Mesothelial cell of epicardium (in vitro differentiated cells): ENCODE measurements at regions not wholly inside any gene's neighbourhood (a gene's known extent, or its start where the extent isn't known, plus 50 kb on each side); places are given as distances from the start of the nearest gene placed in this dataset.

Source experiments
- DNase-seq, 2 experiments: peaks; one replicate each; pipeline ENCODE4 v3.0.0; 2021; ENCODE audit warnings: low spot score in 2 of 2; ENCODE audit not compliant: unreplicated experiment in 2 of 2
- H3K27ac Mint-ChIP-seq: 2 replicates; pipeline ENCODE4 v1.8.0; 2021; ENCODE audit warnings: mixed read lengths
- H3K27me3 Mint-ChIP-seq: 2 replicates; pipeline ENCODE4 v1.8.0; 2021; ENCODE audit warnings: low read depth, mixed read lengths
- H3K36me3 Mint-ChIP-seq: 2 replicates; pipeline ENCODE4 v1.8.0; 2021; ENCODE audit warnings: mixed read lengths
- H3K4me1 Mint-ChIP-seq: 2 replicates; pipeline ENCODE4 v1.8.0; 2021; ENCODE audit warnings: mixed read lengths
- H3K4me3 Mint-ChIP-seq: 2 replicates; pipeline ENCODE4 v1.8.0; 2021; ENCODE audit warnings: mild to moderate bottlenecking, moderate library complexity, mixed read lengths
- H3K9me3 Mint-ChIP-seq: 2 replicates; pipeline ENCODE4 v1.8.0; 2021; ENCODE audit warnings: mixed read lengths
- TF ChIP-seq, protein P1 (sequence below): fragments of 200-600 bp; sonication (generic); IDR thresholded peaks from one replicate; pipeline ENCODE4 v1.5.0; 2021; ENCODE audit warnings: antibody characterized with exemption; ENCODE audit not compliant: unreplicated experiment

DNA sequence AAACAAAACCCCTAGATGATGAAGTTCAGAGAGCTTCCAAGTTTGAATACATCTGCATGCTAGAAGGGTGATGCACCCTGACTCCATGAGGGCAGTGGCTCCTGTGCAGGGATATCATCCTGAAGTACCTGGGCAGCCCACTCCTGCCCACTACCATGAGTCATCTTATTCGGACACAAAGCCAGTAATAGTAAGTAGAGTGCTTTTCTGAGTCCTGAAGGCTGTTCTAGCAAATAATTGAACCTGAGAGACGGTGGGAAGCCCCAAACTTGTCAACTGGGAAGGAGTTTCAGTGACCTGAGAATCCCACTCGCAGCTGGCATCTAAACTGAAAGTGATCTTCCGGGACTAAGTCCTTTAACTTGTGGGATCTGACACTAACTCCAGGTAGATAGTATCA is 152.9 kb upstream of the COL21A1 start:
- TF ChIP-seq, protein P1, sequence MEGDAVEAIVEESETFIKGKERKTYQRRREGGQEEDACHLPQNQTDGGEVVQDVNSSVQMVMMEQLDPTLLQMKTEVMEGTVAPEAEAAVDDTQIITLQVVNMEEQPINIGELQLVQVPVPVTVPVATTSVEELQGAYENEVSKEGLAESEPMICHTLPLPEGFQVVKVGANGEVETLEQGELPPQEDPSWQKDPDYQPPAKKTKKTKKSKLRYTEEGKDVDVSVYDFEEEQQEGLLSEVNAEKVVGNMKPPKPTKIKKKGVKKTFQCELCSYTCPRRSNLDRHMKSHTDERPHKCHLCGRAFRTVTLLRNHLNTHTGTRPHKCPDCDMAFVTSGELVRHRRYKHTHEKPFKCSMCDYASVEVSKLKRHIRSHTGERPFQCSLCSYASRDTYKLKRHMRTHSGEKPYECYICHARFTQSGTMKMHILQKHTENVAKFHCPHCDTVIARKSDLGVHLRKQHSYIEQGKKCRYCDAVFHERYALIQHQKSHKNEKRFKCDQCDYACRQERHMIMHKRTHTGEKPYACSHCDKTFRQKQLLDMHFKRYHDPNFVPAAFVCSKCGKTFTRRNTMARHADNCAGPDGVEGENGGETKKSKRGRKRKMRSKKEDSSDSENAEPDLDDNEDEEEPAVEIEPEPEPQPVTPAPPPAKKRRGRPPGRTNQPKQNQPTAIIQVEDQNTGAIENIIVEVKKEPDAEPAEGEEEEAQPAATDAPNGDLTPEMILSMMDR = no peak
- no peaks in the 10 kb centered on the region for H3K27me3 Mint-ChIP-seq
- peaks cover 31% of the 10 kb centered on the region for H3K9me3 Mint-ChIP-seq
- peaks cover 13% of the 10 kb centered on the region for H3K36me3 Mint-ChIP-seq
- no peak for DNase-seq
- no peak overlapping the region for H3K27ac Mint-ChIP-seq
- peaks cover 14% of the 10 kb centered on the region for H3K4me1 Mint-ChIP-seq
- no peak overlapping the region for H3K4me3 Mint-ChIP-seq

DNA sequence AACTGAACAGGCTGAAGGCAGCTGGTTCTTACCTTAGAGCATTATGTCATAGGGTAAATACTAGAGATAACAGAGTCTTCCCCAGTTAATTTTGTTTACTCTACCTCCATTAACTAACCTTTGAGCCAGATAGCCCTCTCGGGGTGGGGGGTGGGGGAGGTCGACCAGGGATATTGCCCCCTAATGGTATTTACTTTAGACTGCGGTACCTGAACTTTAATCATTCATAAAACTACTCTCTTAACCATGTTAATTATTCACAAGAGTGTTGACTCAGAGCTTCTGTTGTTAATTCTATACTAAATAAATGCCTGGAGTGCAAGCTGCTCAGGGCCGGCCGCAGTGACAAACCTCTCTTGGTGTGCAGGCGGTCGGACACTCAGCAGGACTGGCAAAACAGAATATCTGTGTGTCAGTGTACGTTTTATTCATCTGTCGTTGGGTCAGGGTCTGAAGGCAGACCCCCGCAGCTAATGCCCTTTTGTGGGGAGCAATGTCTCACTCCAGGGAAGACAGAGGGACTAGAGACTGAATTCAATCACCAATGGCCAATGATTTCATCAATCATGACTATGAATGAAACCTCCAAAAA is 152.4 kb upstream of the COL21A1 start:
- H3K9me3 Mint-ChIP-seq = peaks cover 31% of the 10 kb centered on the region
- peak overlapping the region; percentile 15 for H3K27ac Mint-ChIP-seq
- H3K4me3 Mint-ChIP-seq = no peak overlapping the region
- no peaks in the 10 kb centered on the region for H3K27me3 Mint-ChIP-seq
- no peak for DNase-seq
- peaks cover 13% of the 10 kb centered on the region for H3K36me3 Mint-ChIP-seq
- H3K4me1 Mint-ChIP-seq = peaks cover 14% of the 10 kb centered on the region
- TF ChIP-seq, protein P1 = no peak

DNA sequence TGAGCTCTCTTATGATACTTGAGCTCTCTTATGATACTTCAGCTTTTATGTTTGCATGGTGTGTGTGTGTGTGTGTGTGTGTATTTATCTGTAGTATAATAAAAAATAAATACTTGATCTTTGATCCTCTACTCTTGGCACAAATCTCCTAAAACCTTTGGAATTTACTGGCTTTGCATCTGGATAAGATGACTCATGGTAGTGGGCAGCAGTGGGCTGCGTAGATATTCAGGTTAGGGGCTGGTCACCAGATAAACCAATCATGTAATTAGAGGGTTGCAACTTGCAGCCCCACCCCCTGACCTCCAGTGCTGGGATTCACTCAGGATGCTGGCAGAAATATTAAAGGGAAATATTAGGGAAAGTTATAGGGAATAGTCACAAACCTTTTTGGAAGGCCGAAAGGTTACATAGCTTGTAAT is 151.9 kb upstream of the COL21A1 start:
- Mint-ChIP-seq H3K27me3 (no peaks in the 10 kb centered on the region), H3K27ac (peak overlapping the region; percentile 45), H3K36me3 (peaks cover 13% of the 10 kb centered on the region), H3K4me3 (no peak overlapping the region), H3K4me1 (peaks cover 13% of the 10 kb centered on the region), H3K9me3 (peaks cover 31% of the 10 kb centered on the region)
- no peak for DNase-seq
- TF ChIP-seq, protein P1 = no peak

DNA sequence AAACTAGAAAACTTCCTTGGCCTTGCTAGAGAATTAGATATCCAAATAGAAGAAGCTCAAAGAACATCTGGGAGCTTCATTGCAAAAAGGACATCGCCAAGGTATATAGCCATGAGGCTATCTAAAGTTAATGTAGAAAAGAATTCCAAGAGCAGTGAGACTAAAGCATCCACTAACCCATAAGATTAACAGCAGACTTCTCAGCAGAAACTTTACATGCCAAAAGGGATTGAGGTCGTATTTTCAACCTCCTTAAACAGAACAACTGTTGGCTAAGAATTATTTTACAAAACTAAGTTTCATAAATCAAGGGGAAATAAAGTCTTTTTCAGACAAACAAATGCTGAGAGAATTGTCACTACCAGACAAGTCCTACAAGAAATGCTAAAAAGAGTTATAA is 149.1 kb upstream of the COL21A1 start:
- H3K27ac Mint-ChIP-seq = no peak overlapping the region
- peaks cover 6% of the 10 kb centered on the region for H3K36me3 Mint-ChIP-seq
- peaks cover 11% of the 10 kb centered on the region for H3K4me1 Mint-ChIP-seq
- TF ChIP-seq, protein P1 = no peak
- no peak for DNase-seq
- no peaks in the 10 kb centered on the region for H3K27me3 Mint-ChIP-seq
- no peak overlapping the region for H3K4me3 Mint-ChIP-seq
- H3K9me3 Mint-ChIP-seq = peaks cover 41% of the 10 kb centered on the region

DNA sequence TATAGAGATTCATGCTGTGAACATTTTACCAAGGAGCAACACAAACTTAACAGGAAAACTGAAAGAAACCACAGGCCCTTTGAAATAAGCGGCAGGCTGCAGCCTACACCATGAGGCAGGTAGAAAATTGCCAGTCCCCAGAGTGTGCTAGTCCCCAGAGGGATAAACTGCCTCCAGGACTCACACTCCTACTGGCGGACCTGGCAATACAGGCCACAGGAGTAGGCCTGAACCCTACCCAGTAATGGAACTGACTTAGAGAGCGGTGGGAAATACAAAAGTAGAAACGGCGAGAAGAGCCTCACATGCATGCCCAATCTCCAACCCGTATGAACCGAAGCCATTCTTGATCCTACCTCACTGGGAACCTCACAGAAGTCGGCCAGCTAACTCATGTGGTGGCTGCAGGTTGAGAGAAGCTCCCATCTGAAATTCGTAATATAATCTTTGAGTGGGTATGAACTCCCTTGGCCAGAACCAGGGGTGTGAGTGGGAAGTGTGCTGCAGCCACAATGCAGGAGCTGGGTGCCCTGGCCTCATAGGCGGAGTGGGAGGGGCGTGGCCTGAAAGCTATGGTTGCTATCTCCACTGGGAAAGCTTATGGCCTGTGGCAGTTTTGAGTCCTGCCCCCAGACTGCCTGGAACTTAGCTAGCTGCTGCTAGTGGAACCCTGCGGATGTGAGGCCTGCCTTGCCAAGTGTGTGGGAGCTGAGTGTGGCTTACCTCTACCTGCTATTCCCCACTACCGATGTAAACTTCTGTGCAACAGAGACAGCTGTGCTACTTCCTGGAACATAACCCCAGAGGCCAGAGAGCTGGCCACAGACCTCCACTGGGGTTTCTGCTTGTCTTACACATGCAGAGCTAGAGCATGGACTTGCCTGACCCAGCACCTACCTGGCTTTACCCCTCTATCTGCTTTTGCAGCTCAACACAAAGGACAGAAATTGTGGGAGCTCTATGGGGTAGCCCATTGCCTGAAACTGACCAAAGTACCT is 146.5 kb upstream of the COL21A1 start:
- H3K27ac Mint-ChIP-seq = no peak overlapping the region
- peaks cover 17% of the 10 kb centered on the region for H3K36me3 Mint-ChIP-seq
- no peaks in the 10 kb centered on the region for H3K27me3 Mint-ChIP-seq
- H3K4me1 Mint-ChIP-seq = peaks cover 4% of the 10 kb centered on the region
- H3K4me3 Mint-ChIP-seq = no peak overlapping the region
- H3K9me3 Mint-ChIP-seq = peaks cover 58% of the 10 kb centered on the region
- DNase-seq = no peak
- TF ChIP-seq, protein P1 = no peak
